Body of pancreas (tissue), 4 donors: ENCODE measurements at regions not wholly inside any gene's neighbourhood (a gene's known extent, or its start where the extent isn't known, plus 50 kb on each side); places are given as distances from the start of the nearest gene placed in this dataset.
A peak's percentile ranks its signal among the peaks of the same experiment; 100 is the strongest.

Experiments used
- ATAC-seq: fragments of 150-250 bp; one replicate; pipeline ENCODE4 v1.9.1; 2016
- DNase-seq, 4 donors: peaks; one replicate each; pipeline ENCODE4 v3.0.0-alpha.2; 2019
- H3K27ac ChIP-seq, 4 donors: fragments of 200-600 bp; sonication (generic); 1 replicate in 3 of 4; 2 replicates in 1 of 4; pipeline versions ENCODE4 v1.5.1 to v1.6.1; 2016 to 2019; ENCODE audit warnings: mild to moderate bottlenecking in 1 of 4, mixed read lengths in 1 of 4, moderate library complexity in 1 of 4
- H3K27me3 ChIP-seq, 2 donors: fragments of 200-600 bp; sonication (generic); one replicate each; pipeline ENCODE4 v1.6.0; 2016; ENCODE audit warnings: mild to moderate bottlenecking in 1 of 2
- H3K36me3 ChIP-seq, 2 donors: fragments of 200-600 bp; sonication (generic); replicated peaks in 1 of 2; 2 replicates each; pipeline ENCODE4 v1.5.1; 2016; ENCODE audit warnings: low read depth in 2 of 2; ENCODE audit not compliant: insufficient read depth in 1 of 2
- H3K4me1 ChIP-seq: fragments of 200-600 bp; sonication (generic); one replicate; pipeline ENCODE4 v1.6.0; 2016
- H3K4me3 ChIP-seq, 2 donors: fragments of 200-600 bp; sonication (generic); 1 replicate in 1 of 2; 2 replicates in 1 of 2; pipeline ENCODE4 v1.5.1; 2016 to 2019
- H3K9me3 ChIP-seq, 3 donors: fragments of 200-600 bp; sonication (generic); 1 replicate in 2 of 3; 2 replicates in 1 of 3; pipeline ENCODE4 v1.5.1; 2016
- POLR2A ChIP-seq, 3 donors: fragments of 450-650 bp; IDR thresholded peaks; one replicate each; pipeline ENCODE4 v1.6.1; 2016; ENCODE audit warnings: antibody characterized with exemption in 3 of 3, mild to moderate bottlenecking in 2 of 3
- WGBS, 2 donors: methylation state at CpG; one replicate each; pipeline ENCODE4 v1.1.5; 2017; 5-methylcytosine and 5-hydroxymethylcytosine counted together
- intact Hi-C: fragments of 100-400 bp; cut with DNase I; formaldehyde crosslinking; loops from one replicate; pipeline ENCODE4 v1.15.1; 2023
- TF ChIP-seq, protein P1 (sequence below), 7 experiments: fragments of 450-650 bp in 4 of 7; fragments of 200-600 bp in 3 of 7; sonication (generic) in 3 of 7; IDR thresholded peaks; one replicate each; pipeline ENCODE4 v1.5.1; 2016 to 2019; ENCODE audit warnings: antibody characterized with exemption in 7 of 7

DNA sequence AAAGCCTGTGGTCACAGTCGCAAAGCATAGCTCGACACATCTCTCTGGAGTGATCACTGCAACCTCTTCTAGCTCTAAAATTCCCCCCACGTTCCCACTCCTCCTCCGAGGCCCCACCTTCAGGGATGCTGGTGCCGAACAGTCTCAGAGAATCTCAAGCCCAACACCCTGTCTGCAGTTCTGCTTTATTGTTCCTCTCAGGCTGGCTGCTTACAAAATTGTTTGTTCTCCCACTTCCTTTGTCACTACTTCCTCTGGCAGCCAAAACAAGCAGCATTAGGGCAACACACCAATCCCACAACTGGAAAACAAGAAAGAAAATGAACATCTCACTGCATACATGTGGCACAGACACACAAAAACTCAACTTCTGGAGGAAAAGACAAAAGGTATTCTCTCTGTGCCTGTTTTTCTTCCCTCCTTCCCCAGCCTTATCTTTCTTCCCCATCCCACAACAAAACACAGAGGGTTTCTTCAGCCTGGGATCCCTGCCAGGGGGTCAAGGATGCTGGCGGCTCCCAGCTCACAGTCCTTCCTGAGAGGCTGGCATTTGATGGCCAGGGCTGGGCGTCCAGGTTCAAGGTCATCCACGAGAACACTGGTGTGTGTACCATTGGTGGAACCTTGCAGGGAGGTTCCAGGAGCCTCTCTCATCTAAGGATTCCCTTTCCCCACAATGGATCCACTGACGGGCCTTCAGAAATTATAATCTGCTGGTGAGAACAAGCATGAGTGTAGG is 108.4 kb downstream of the TMCO5A start:
- Histone ChIP-seq H3K4me1 (no peaks in the 10 kb centered on the region), H3K9me3 (no peaks in the 10 kb centered on the region), H3K4me3 (no peak overlapping the region), H3K27ac (peak overlapping the region in 1 of 4 donors; percentile 32), H3K36me3 (no peaks in the 10 kb centered on the region), H3K27me3 (no peaks in the 10 kb centered on the region)
- intact Hi-C loops: no loop called here
- TF ChIP-seq, protein P1, sequence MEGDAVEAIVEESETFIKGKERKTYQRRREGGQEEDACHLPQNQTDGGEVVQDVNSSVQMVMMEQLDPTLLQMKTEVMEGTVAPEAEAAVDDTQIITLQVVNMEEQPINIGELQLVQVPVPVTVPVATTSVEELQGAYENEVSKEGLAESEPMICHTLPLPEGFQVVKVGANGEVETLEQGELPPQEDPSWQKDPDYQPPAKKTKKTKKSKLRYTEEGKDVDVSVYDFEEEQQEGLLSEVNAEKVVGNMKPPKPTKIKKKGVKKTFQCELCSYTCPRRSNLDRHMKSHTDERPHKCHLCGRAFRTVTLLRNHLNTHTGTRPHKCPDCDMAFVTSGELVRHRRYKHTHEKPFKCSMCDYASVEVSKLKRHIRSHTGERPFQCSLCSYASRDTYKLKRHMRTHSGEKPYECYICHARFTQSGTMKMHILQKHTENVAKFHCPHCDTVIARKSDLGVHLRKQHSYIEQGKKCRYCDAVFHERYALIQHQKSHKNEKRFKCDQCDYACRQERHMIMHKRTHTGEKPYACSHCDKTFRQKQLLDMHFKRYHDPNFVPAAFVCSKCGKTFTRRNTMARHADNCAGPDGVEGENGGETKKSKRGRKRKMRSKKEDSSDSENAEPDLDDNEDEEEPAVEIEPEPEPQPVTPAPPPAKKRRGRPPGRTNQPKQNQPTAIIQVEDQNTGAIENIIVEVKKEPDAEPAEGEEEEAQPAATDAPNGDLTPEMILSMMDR (IDR thresholded peaks at IDR 0.05): no peak
- TF ChIP-seq POLR2A (IDR thresholded peaks at IDR 0.05): no peak
- DNase-seq (peak in 1 of 4 donors; percentile 37), ATAC-seq (no peak)
- 46 to 49% methylated on average over 9 of the region's 9 CpGs for WGBS, 2 donors

DNA sequence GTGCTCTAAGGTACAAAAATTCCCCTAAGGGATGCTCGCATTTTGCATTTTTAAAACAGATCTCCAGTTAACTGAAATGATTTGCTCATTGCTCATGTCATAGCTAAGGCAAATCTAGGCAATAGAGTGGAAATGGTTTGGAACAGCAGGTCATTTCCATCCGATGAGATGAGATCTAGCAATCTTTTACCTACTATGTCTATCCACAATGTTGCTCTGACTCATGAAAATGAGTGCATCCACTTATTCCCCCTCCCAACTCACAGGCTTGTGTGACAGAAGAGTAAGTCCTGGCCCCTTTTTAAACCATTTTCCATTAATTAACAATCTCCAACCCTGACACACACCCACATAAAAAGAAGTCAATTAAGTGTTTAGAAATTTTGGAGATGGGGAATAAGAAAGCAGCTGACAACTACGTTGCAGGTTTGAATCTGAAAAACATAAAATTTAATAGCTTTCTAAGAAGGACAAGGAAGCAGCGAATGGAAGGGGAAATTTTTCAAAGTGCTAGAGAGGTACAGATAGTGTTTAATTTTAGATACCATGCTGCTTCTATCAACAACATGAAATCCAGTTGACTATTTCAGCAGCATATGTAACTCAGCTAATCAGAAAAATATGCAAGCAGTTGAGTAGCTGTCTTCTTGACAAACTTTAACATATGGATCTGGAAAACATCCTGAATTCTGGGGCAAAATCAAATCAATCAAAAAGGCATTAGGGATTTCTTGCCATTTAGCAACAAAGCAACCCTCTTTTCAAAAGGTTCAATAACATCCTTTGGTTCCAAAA is 112.0 kb downstream of the TMCO5A start:
- H3K9me3 ChIP-seq: no peaks in the 10 kb centered on the region
- no peak for ATAC-seq
- no peaks in the 10 kb centered on the region for H3K27me3 ChIP-seq
- H3K36me3 ChIP-seq: no peaks in the 10 kb centered on the region
- H3K4me3 ChIP-seq: no peak overlapping the region
- TF ChIP-seq, protein P1 (IDR thresholded peaks at IDR 0.05): no peak
- no peak for TF ChIP-seq POLR2A (IDR thresholded peaks at IDR 0.05)
- intact Hi-C loops: no loop called here
- DNase-seq: no peak
- H3K27ac ChIP-seq: no peak overlapping the region
- 74 to 75% methylated on average over 4 of the region's 4 CpGs for WGBS, 2 donors
- H3K4me1 ChIP-seq: peaks cover 13% of the 10 kb centered on the region

DNA sequence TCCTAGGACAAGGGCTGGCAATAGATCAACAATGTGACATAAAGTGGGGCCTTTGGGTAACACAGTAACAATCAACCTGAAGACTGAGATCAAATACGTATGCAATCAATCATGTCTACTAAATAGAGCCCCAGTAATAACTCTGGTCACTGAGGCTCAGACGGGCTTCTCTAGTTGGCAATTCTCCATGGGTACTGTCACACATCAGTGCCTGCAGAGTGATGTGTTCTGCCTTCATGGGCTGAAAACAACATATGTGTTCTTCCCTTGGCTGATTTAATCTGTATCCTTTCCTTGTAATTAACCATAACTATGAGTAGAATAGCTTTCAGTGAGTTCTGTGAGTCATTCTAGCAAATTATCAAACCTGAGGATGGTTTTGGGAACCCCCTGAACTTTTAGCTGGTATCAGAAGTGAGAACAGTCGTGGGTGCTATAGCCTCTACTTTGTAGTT is 113.6 kb downstream of the TMCO5A start:
- TF ChIP-seq, protein P1 (IDR thresholded peaks at IDR 0.05): no peak
- TF ChIP-seq POLR2A (IDR thresholded peaks at IDR 0.05): no peak
- ATAC-seq: no peak
- Histone ChIP-seq H3K4me1 (peaks cover 13% of the 10 kb centered on the region), H3K36me3 (no peaks in the 10 kb centered on the region), H3K27ac (no peak overlapping the region), H3K4me3 (no peak overlapping the region), H3K9me3 (no peaks in the 10 kb centered on the region), H3K27me3 (no peaks in the 10 kb centered on the region)
- WGBS, 2 donors: 75 to 79% methylated on average over 3 of the region's 3 CpGs
- intact Hi-C loops: no loop called here
- no peak for DNase-seq

DNA sequence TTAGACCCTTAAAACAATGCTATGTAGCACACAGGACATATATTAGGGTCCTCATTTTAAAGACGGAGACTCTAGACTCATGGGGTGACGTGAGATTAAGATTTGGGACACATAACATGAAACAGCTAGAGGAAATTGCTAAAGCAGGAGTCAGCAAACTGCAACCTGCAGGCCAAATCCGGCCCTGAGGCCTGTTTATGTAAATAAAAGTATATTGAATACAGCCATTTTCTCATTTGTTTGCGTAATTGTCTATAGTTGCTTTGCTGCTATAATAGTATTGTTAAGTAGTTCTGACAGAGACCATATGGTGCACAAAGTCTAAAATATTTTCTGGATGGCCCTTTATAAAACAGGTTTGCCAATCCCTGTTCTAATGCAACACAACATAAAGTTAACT is 115.5 kb downstream of the TMCO5A start:
- WGBS, 2 donors: 82 to 91% methylated on average over 4 of the region's 4 CpGs
- TF ChIP-seq, protein P1 (IDR thresholded peaks at IDR 0.05): no peak
- TF ChIP-seq POLR2A (IDR thresholded peaks at IDR 0.05): no peak
- no peak for ATAC-seq
- intact Hi-C loops: no loop called here
- H3K27me3 ChIP-seq: no peaks in the 10 kb centered on the region
- DNase-seq: no peak
- peak overlapping the region in 1 of 4 donors; percentile 66 for H3K27ac ChIP-seq
- H3K4me1 ChIP-seq: peaks cover 13% of the 10 kb centered on the region
- no peaks in the 10 kb centered on the region for H3K9me3 ChIP-seq
- H3K36me3 ChIP-seq: no peaks in the 10 kb centered on the region
- H3K4me3 ChIP-seq: no peak overlapping the region
